ENCODE measurements at regions not wholly inside any gene's neighbourhood (a gene's known extent, or its start where the extent isn't known, plus 50 kb on each side); places are given as distances from the start of the nearest gene placed in this dataset.
"Not testable (repeated sequence)": the region's sequence is repeated elsewhere in the genome, so short reads cannot be mapped to it uniquely, and the experiment has no call there.

GRCh38 chr11:130675917-130676316, 227.5 kb downstream of the ADAMTS15 start:
- H3K36me3 ChIP-seq = no peaks in the 10 kb centered on the region
- no peaks in the 10 kb centered on the region for H3K4me1 ChIP-seq
- no peak overlapping the region for H3K27ac ChIP-seq
- H3K4me3 ChIP-seq = no peak overlapping the region
- no peaks in the 10 kb centered on the region for H3K27me3 ChIP-seq
- no peak overlapping the region for H3K9ac ChIP-seq (ENCODE audit: low read depth in 2 of 2, low read length in 2 of 2)
- no peak for DNase-seq
- TF ChIP-seq CTCF (IDR thresholded peaks at IDR 0.05) = no peak
- intact Hi-C loops (cut with DNase I) = no loop called here
- H3K9me3 ChIP-seq = no peaks in the 10 kb centered on the region

- H3K4me3 ChIP-seq = no peak overlapping the region
- no peak for DNase-seq
- H3K27me3 ChIP-seq = no peaks in the 10 kb centered on the region
- intact Hi-C loops (cut with DNase I) = no loop called here
- no peak for TF ChIP-seq CTCF (IDR thresholded peaks at IDR 0.05)
- H3K9me3 ChIP-seq = no peaks in the 10 kb centered on the region
- H3K27ac ChIP-seq = no peak overlapping the region
- H3K4me1 ChIP-seq = no peaks in the 10 kb centered on the region
- no peaks in the 10 kb centered on the region for H3K36me3 ChIP-seq
- H3K9ac ChIP-seq (ENCODE audit: low read depth in 2 of 2, low read length in 2 of 2) = no peak overlapping the region
Observed at GRCh38 chr11:130677486-130678153, 229.2 kb downstream of the ADAMTS15 start.

- no peaks in the 10 kb centered on the region for H3K4me1 ChIP-seq
- no peak overlapping the region for H3K9ac ChIP-seq (ENCODE audit: low read depth in 2 of 2, low read length in 2 of 2)
- intact Hi-C loops (cut with DNase I) = no loop called here
- H3K27ac ChIP-seq = no peak overlapping the region
- TF ChIP-seq CTCF (IDR thresholded peaks at IDR 0.05) = no peak
- H3K9me3 ChIP-seq = no peaks in the 10 kb centered on the region
- no peak for DNase-seq
- no peak overlapping the region for H3K4me3 ChIP-seq
- no peaks in the 10 kb centered on the region for H3K27me3 ChIP-seq
- H3K36me3 ChIP-seq = no peaks in the 10 kb centered on the region
Observed at GRCh38 chr11:130679247-130679646, 230.8 kb downstream of the ADAMTS15 start.

GRCh38 chr11:130682471-130682870, 233.8 kb downstream of the SNX19 start:
- H3K4me3 ChIP-seq; H3K36me3 ChIP-seq; H3K9ac ChIP-seq (ENCODE audit: low read depth in 2 of 2, low read length in 2 of 2); H3K9me3 ChIP-seq; DNase-seq; H3K4me1 ChIP-seq; intact Hi-C loops (cut with DNase I); H3K27me3 ChIP-seq; H3K27ac ChIP-seq: not testable (repeated sequence)

- intact Hi-C loops (cut with DNase I) = no loop called here
- H3K27me3 ChIP-seq = no peaks in the 10 kb centered on the region
- no peaks in the 10 kb centered on the region for H3K4me1 ChIP-seq
- H3K27ac ChIP-seq = no peak overlapping the region
- no peak for TF ChIP-seq CTCF (IDR thresholded peaks at IDR 0.05)
- no peak overlapping the region for H3K9ac ChIP-seq (ENCODE audit: low read depth in 2 of 2, low read length in 2 of 2)
- no peaks in the 10 kb centered on the region for H3K9me3 ChIP-seq
- no peak for DNase-seq
- H3K4me3 ChIP-seq = no peak overlapping the region
- no peaks in the 10 kb centered on the region for H3K36me3 ChIP-seq
Observed at GRCh38 chr11:130689222-130689908, 226.9 kb downstream of the SNX19 start.

- Histone ChIP-seq H3K9ac (ENCODE audit: low read depth in 2 of 2, low read length in 2 of 2) (no peak overlapping the region), H3K4me3 (no peak overlapping the region), H3K27me3 (no peaks in the 10 kb centered on the region), H3K27ac (no peak overlapping the region), H3K36me3 (no peaks in the 10 kb centered on the region), H3K9me3 (no peaks in the 10 kb centered on the region), H3K4me1 (no peaks in the 10 kb centered on the region)
- intact Hi-C loops (cut with DNase I) = no loop called here
- no peak for DNase-seq
- TF ChIP-seq CTCF (IDR thresholded peaks at IDR 0.05) = no peak
Observed at GRCh38 chr11:130691581-130691980, 224.7 kb downstream of the SNX19 start.
